ENCODE measurements at regions not wholly inside any gene's neighbourhood (a gene's known extent, or its start where the extent isn't known, plus 50 kb on each side); places are given as distances from the start of the nearest gene placed in this dataset.

DNA sequence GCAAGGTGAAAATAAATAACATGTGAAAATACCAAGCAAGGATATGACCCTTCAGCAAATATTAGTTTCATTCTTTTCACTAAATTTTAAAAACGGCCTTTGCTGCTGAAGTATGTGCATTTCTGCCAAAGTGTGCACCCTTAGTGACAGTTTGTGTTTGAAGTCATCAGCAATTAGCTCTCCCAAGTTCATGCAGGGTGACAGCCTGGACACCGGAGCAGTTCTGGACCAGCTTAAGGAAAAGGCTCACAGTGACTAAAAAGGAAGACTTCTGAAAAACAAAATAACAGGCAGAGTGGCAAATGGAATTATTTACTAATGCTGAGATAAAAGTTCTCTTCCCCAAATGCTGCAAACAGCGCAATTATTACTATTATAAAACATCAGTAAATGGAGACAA lies 69.3 kb upstream of the NEBL start:
- Histone ChIP-seq H3K79me2 (ENCODE audit: low read length) (no peaks in the 10 kb centered on the region), H3K4me1 (ENCODE audit: low read length) (peaks cover 5% of the 10 kb centered on the region), H3K4me2 (ENCODE audit: low read depth, low read length, poor library complexity, severe bottlenecking) (no peak overlapping the region), H3K36me3 (ENCODE audit: insufficient read depth, low read length) (no peaks in the 10 kb centered on the region), H3K9ac (ENCODE audit: low read length) (no peak overlapping the region), H4K20me1 (ENCODE audit: insufficient read depth, low read depth, low read length) (no peaks in the 10 kb centered on the region), H3K27ac (ENCODE audit: low read length) (no peak overlapping the region), H2AFZ (ENCODE audit: low read length) (no peak overlapping the region), H3K9me2 (replicated peaks; ENCODE audit: insufficient read depth, low read length) (no peaks in the 10 kb centered on the region), H3K9me3 (ENCODE audit: low read length) (no peaks in the 10 kb centered on the region), H3K4me3 (ENCODE audit: low read length) (no peak overlapping the region), H3K27me3 (ENCODE audit: low read length) (no peaks in the 10 kb centered on the region)
- DNase-seq: no peak

DNA sequence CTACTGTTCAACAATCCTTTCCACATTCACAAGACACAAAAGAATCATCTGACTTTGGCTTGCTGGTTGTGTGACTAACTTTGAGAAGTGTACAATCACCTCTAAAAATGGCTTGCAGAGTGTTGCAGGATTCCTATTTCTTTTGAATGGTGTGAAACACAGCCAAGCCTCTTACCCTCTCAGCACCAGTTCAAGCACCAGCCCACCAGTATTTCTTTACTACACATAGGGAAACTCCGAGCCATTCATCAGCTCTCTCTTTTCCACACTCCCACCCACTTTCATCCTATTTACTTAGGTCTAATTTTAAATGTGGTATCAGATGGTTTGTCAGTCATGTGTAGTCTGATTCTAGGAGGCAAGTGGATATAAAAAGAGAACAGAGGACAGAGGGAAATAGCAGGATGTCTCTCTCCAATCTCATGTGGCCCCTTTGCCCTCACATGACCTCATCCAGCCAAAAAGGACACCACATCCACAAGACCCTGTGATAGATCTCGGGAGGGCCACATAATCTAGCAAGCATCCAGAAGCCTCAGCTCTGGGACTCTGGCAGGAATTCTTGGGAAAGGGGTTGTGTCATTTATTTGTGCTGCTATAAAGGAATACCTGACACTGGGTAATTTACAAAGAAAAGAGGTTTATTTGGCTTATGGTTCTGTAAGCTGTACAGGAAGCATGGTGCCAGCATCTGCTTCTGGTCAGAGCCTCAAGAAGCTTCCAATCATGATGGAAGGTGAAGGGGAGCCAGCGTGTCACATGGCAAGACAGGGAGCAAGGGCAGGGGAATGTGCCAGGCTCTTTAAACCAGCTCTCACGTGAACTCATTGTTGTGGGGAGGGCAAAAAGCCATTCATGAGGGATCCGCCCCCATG lies 66.8 kb upstream of the NEBL start:
- Histone ChIP-seq H3K27ac (ENCODE audit: low read length) (no peak overlapping the region), H3K79me2 (ENCODE audit: low read length) (no peaks in the 10 kb centered on the region), H2AFZ (ENCODE audit: low read length) (no peak overlapping the region), H3K4me2 (ENCODE audit: low read depth, low read length, poor library complexity, severe bottlenecking) (no peak overlapping the region), H4K20me1 (ENCODE audit: insufficient read depth, low read depth, low read length) (no peaks in the 10 kb centered on the region), H3K9me3 (ENCODE audit: low read length) (no peaks in the 10 kb centered on the region), H3K4me1 (ENCODE audit: low read length) (no peaks in the 10 kb centered on the region), H3K9me2 (replicated peaks; ENCODE audit: insufficient read depth, low read length) (no peaks in the 10 kb centered on the region), H3K36me3 (ENCODE audit: insufficient read depth, low read length) (no peaks in the 10 kb centered on the region), H3K4me3 (ENCODE audit: low read length) (no peak overlapping the region), H3K9ac (ENCODE audit: low read length) (no peak overlapping the region), H3K27me3 (ENCODE audit: low read length) (no peaks in the 10 kb centered on the region)
- DNase-seq: no peak

DNA sequence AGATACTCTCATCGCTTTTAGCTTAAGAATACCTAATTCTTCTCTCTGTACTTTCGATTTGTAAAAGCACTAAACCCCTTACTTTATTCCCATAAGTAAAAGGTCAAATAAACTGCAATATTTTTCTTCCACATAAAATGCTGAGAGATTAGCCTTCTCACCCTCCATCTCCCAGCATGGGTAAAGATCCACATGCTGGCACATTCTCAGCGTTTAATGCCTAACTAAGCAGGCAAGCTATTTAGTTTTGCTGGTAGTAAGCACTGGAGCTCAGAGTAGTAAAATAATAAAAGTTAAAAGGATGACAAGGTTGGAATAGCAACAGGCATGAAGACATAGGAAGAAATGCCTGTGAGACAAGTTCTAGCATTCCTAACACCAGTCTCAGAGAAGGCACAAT lies 65.9 kb upstream of the NEBL start:
- no peak overlapping the region for H3K4me2 ChIP-seq (ENCODE audit: low read depth, low read length, poor library complexity, severe bottlenecking)
- no peak overlapping the region for H3K9ac ChIP-seq (ENCODE audit: low read length)
- 0 out of 2 replicates have a peak, but pooled peaks cover 2% of the 10 kb centered on the region for H3K27me3 ChIP-seq (ENCODE audit: low read length)
- no peaks in the 10 kb centered on the region for H4K20me1 ChIP-seq (ENCODE audit: insufficient read depth, low read depth, low read length)
- no peak for DNase-seq
- H3K36me3 ChIP-seq (ENCODE audit: insufficient read depth, low read length): no peaks in the 10 kb centered on the region
- H3K9me2 ChIP-seq (replicated peaks; ENCODE audit: insufficient read depth, low read length): no peaks in the 10 kb centered on the region
- H3K79me2 ChIP-seq (ENCODE audit: low read length): no peaks in the 10 kb centered on the region
- H3K27ac ChIP-seq (ENCODE audit: low read length): no peak overlapping the region
- no peaks in the 10 kb centered on the region for H3K9me3 ChIP-seq (ENCODE audit: low read length)
- H3K4me3 ChIP-seq (ENCODE audit: low read length): no peak overlapping the region
- no peak overlapping the region for H2AFZ ChIP-seq (ENCODE audit: low read length)
- H3K4me1 ChIP-seq (ENCODE audit: low read length): no peaks in the 10 kb centered on the region

DNA sequence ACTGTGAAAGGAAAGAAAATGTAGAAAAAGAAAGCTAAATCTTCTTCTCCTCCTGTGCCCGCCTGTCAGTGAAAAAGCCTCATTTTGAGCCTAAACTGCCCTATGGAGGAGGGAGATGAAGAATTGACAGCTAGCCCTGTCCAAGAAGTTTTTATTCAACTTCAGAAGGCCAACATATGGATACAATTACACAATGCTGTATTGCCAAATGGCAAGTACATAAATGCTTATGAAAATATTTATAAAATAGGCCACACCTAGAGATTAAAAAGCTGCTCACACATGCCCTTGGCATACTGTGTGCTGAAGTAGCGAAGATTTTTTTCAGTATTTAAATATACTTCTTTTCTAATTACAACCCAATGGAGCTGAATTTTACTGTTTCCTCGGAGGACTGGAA lies 65.1 kb upstream of the NEBL start:
- Histone ChIP-seq H3K36me3 (ENCODE audit: insufficient read depth, low read length) (no peaks in the 10 kb centered on the region), H3K4me3 (ENCODE audit: low read length) (no peak overlapping the region), H3K27me3 (ENCODE audit: low read length) (0 out of 2 replicates have a peak, but pooled peaks cover 2% of the 10 kb centered on the region), H3K27ac (ENCODE audit: low read length) (no peak overlapping the region), H3K9ac (ENCODE audit: low read length) (no peak overlapping the region), H3K4me2 (ENCODE audit: low read depth, low read length, poor library complexity, severe bottlenecking) (no peak overlapping the region), H3K4me1 (ENCODE audit: low read length) (no peaks in the 10 kb centered on the region), H4K20me1 (ENCODE audit: insufficient read depth, low read depth, low read length) (no peaks in the 10 kb centered on the region), H3K79me2 (ENCODE audit: low read length) (no peaks in the 10 kb centered on the region), H2AFZ (ENCODE audit: low read length) (no peak overlapping the region), H3K9me2 (replicated peaks; ENCODE audit: insufficient read depth, low read length) (no peaks in the 10 kb centered on the region), H3K9me3 (ENCODE audit: low read length) (no peaks in the 10 kb centered on the region)
- no peak for DNase-seq

DNA sequence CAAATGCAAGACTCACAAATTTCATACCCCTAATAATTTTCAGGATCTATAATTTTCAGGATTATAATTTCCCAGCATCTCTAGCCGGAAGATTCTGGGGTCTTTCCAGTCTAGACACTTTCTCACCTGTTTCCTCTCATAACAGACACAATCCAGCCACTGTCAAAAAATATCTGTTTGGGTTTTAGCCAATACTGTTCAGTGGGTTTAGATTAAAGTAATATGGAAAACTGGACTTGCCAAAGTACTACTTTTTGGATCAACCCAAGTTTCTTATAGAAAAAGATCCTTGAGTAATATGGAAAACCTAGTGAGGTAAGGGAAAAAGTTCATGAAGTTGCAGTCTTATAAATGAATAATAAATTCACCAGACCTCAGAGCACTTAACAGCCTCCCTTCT lies 62.1 kb upstream of the NEBL start:
- Histone ChIP-seq H3K4me1 (ENCODE audit: low read length) (no peaks in the 10 kb centered on the region), H3K4me2 (ENCODE audit: low read depth, low read length, poor library complexity, severe bottlenecking) (no peak overlapping the region), H3K9me2 (replicated peaks; ENCODE audit: insufficient read depth, low read length) (no peaks in the 10 kb centered on the region), H3K27me3 (ENCODE audit: low read length) (0 out of 2 replicates have a peak, but pooled peaks cover 2% of the 10 kb centered on the region), H4K20me1 (ENCODE audit: insufficient read depth, low read depth, low read length) (no peaks in the 10 kb centered on the region), H3K79me2 (ENCODE audit: low read length) (no peaks in the 10 kb centered on the region), H3K27ac (ENCODE audit: low read length) (no peak overlapping the region), H3K9ac (ENCODE audit: low read length) (no peak overlapping the region), H3K36me3 (ENCODE audit: insufficient read depth, low read length) (no peaks in the 10 kb centered on the region), H2AFZ (ENCODE audit: low read length) (no peak overlapping the region), H3K4me3 (ENCODE audit: low read length) (no peak overlapping the region), H3K9me3 (ENCODE audit: low read length) (no peaks in the 10 kb centered on the region)
- no peak for DNase-seq

DNA sequence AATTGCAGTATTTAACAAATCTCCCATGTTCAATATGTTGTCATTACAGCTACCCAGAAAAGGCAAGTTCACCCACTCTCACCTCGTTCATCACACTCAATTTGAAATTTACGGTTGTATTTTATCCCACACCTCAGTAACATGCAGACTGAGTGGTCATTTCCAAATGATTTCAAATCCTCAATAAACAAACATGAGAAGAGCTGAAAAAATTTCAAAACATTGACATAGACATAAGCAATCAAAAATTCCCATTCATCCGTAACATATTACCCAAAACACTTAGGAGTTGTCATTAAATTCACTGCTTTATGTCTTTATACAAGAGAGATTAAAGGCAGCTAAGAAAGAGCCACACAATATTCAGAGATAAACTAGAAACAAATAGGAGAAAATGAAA lies 61.7 kb upstream of the NEBL start:
- Histone ChIP-seq H2AFZ (ENCODE audit: low read length) (no peak overlapping the region), H3K79me2 (ENCODE audit: low read length) (no peaks in the 10 kb centered on the region), H3K4me1 (ENCODE audit: low read length) (no peaks in the 10 kb centered on the region), H4K20me1 (ENCODE audit: insufficient read depth, low read depth, low read length) (no peaks in the 10 kb centered on the region), H3K9ac (ENCODE audit: low read length) (no peak overlapping the region), H3K9me2 (replicated peaks; ENCODE audit: insufficient read depth, low read length) (no peaks in the 10 kb centered on the region), H3K9me3 (ENCODE audit: low read length) (no peaks in the 10 kb centered on the region), H3K4me2 (ENCODE audit: low read depth, low read length, poor library complexity, severe bottlenecking) (no peak overlapping the region), H3K27me3 (ENCODE audit: low read length) (0 out of 2 replicates have a peak, but pooled peaks cover 2% of the 10 kb centered on the region), H3K4me3 (ENCODE audit: low read length) (no peak overlapping the region), H3K36me3 (ENCODE audit: insufficient read depth, low read length) (no peaks in the 10 kb centered on the region), H3K27ac (ENCODE audit: low read length) (no peak overlapping the region)
- DNase-seq: no peak

DNA sequence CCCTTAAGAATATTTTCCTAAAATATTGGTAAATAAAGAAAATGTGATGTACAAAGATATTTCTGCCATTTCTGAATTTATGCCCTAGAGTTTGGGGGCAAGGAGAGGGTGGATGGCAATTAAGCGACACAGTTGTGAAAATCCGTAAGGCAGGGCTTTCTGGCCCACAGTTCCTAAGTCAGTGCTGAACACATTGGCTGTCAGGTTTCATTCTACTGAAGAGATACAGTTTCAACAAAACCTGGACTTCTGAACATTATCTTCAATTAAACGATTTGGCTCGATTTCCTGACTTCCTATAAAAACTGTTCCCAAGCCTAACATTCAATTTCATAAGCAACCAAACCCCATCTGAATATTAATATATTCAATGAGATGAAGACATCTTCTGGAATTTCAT lies 61.1 kb upstream of the NEBL start:
- H3K4me3 ChIP-seq (ENCODE audit: low read length): no peak overlapping the region
- no peak overlapping the region for H3K9ac ChIP-seq (ENCODE audit: low read length)
- no peaks in the 10 kb centered on the region for H3K36me3 ChIP-seq (ENCODE audit: insufficient read depth, low read length)
- H3K9me2 ChIP-seq (replicated peaks; ENCODE audit: insufficient read depth, low read length): no peaks in the 10 kb centered on the region
- H3K79me2 ChIP-seq (ENCODE audit: low read length): no peaks in the 10 kb centered on the region
- H3K4me1 ChIP-seq (ENCODE audit: low read length): no peaks in the 10 kb centered on the region
- 0 out of 2 replicates have a peak, but pooled peaks cover 2% of the 10 kb centered on the region for H3K27me3 ChIP-seq (ENCODE audit: low read length)
- no peak overlapping the region for H3K4me2 ChIP-seq (ENCODE audit: low read depth, low read length, poor library complexity, severe bottlenecking)
- no peak overlapping the region for H3K27ac ChIP-seq (ENCODE audit: low read length)
- H2AFZ ChIP-seq (ENCODE audit: low read length): no peak overlapping the region
- no peak for DNase-seq
- H3K9me3 ChIP-seq (ENCODE audit: low read length): no peaks in the 10 kb centered on the region
- no peaks in the 10 kb centered on the region for H4K20me1 ChIP-seq (ENCODE audit: insufficient read depth, low read depth, low read length)

DNA sequence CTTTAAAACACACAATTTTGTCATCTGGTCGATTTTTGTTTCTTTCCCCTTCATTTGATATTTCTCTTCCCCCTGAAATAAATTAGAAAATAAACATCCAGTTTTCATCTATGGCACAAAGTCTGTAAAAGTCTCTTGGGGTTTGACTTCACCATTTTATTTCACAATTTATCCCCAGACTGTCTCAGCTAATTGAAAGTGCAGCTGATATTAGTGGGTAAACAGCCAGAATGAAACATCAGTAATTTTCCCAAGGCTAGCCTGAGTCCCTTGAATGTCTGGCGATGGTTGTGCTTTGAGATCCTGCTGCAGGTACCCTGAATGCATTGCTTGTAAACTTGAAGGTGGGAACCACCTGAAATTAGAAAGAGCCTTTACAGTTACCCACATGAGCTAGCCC lies 60.6 kb upstream of the NEBL start:
- no peak overlapping the region for H3K4me2 ChIP-seq (ENCODE audit: low read depth, low read length, poor library complexity, severe bottlenecking)
- no peaks in the 10 kb centered on the region for H3K9me3 ChIP-seq (ENCODE audit: low read length)
- H3K4me3 ChIP-seq (ENCODE audit: low read length): no peak overlapping the region
- no peak overlapping the region for H2AFZ ChIP-seq (ENCODE audit: low read length)
- H3K27ac ChIP-seq (ENCODE audit: low read length): no peak overlapping the region
- no peaks in the 10 kb centered on the region for H3K4me1 ChIP-seq (ENCODE audit: low read length)
- no peaks in the 10 kb centered on the region for H3K36me3 ChIP-seq (ENCODE audit: insufficient read depth, low read length)
- H3K9me2 ChIP-seq (replicated peaks; ENCODE audit: insufficient read depth, low read length): no peaks in the 10 kb centered on the region
- no peak for DNase-seq
- H4K20me1 ChIP-seq (ENCODE audit: insufficient read depth, low read depth, low read length): no peaks in the 10 kb centered on the region
- H3K79me2 ChIP-seq (ENCODE audit: low read length): no peaks in the 10 kb centered on the region
- no peak overlapping the region for H3K9ac ChIP-seq (ENCODE audit: low read length)
- H3K27me3 ChIP-seq (ENCODE audit: low read length): 0 out of 2 replicates have a peak, but pooled peaks cover 2% of the 10 kb centered on the region

Data from Karpas-422 (cell line).